HG03439 (cell line): ENCODE measurements at regions not wholly inside any gene's neighbourhood (a gene's known extent, or its start where the extent isn't known, plus 50 kb on each side); places are given as distances from the start of the nearest gene placed in this dataset.
"Not testable (repeated sequence)": the region's sequence is repeated elsewhere in the genome, so short reads cannot be mapped to it uniquely, and the experiment has no call there.

Experiments used
- ATAC-seq: cut with Tn5 transposase; IDR thresholded peaks from one replicate; pipeline ENCODE4 v1.9.1; 2021; ENCODE audit warnings: mild to moderate bottlenecking, moderate library complexity; ENCODE audit not compliant: unreplicated experiment

DNA sequence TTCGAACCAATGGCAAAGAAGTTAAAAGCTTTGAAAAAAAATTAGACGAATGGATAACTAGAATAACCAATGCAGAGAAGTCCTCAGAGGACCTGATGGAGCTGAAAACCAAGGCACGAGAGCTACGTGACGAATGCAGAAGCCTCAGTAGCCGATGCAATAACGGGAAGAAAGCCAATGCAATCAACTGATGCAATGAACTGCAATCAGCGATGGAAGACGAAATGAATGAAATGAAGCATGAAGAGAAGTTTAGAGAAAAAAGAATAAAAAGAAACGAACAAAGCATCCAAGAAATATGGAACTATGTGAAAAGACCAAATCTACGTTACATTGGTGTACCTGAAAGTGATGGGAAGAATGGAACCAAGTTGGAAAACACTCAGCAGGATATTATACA, 52.6 kb upstream of the MRPS30 start:
- ATAC-seq = not testable (repeated sequence)

- ATAC-seq = no peak
Observed at GRCh38 chr5:44747396-44747795, 61.4 kb upstream of the MRPS30 start.

- ATAC-seq = no peak
Observed at GRCh38 chr5:44740660-44741059, 68.1 kb upstream of the MRPS30 start.

GRCh38 chr5:44729536-44729935, 79.2 kb upstream of the MRPS30 start:
- ATAC-seq = no peak

GRCh38 chr5:44727100-44727499, 81.6 kb upstream of the MRPS30 start:
- ATAC-seq = no peak

DNA sequence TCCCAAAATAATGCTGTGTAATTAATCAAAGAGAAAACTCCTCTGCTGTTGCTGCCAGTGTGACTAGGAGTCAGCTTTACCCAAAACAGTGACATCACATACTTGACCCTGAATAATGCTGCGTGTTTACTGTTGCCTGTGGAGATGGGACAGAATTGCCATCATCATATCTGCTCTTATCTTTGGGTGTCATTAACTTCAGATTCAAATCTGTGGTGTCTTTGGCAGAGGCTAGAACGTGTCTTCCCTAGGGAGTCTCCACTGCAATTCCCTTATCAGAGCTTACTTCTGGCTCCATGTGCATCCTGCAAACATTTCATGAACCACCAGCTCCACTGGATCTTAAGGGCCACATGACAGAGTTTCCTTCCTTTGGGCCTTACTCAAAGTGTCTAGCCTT, 88.9 kb upstream of the MRPS30 start:
- ATAC-seq = no peak

- ATAC-seq = no peak
Observed at GRCh38 chr5:44714871-44715561, 93.7 kb upstream of the MRPS30 start.

- ATAC-seq = no peak
Observed at GRCh38 chr5:44713446-44713845, 95.3 kb upstream of the MRPS30 start.

DNA sequence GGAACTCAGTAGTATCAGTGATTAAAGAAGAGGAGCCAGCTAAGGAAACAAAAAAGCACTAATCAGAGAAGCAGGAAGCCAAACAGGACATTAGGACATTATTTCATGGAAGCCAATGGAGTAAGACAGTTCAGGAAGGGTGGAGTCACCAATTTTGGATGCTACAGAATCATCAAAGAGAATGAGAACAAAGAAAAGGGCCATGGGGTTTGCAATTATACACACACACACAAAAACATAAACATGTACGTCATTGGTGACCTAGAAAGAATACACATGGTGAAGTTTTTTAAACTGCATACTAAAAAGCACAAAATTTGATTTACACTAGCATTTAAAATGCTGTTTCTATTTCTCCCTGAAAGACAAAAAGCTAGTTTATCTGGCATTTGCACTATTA, 96.8 kb upstream of the MRPS30 start:
- no peak for ATAC-seq

DNA sequence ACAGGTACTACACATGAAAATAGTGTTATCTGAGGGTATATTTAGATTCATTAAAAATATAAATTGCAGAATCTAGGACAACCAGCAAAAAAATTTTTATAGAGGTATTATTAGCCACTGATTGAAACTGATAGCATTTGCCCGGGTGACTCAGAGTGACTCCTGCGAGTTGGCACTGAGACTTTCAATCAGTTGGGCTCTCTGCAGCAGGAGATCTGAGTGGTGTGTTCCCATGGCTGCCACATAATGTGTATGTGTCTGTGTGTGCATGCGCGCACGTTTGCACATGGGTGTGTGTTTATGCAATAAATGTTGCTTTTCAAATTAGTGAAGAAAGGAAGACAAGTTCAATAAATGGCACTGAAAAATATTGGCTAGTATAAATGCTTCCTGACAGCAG, 100.1 kb upstream of the MRPS30 start:
- no peak for ATAC-seq

DNA sequence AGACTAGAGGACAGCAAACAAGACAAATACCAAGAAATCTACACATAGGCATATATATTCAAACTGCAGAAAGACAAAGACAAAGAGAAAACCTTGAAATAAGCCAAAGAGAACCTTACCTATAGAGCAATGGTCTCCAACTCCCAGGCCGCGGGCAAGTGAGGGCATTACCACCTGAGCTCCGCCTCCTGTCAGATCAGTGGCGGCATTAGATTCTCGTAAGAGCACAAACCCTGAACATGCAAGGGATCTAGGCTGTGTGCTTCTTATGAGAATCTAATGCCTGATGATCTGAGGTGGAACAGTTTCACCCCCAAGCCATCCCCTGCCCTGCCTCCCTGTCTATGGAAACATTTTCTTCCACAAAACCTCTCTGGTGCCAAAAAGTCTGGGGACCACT, 101.0 kb upstream of the MRPS30 start:
- no peak for ATAC-seq

- ATAC-seq = no peak
Observed at GRCh38 chr5:44697025-44697424, 111.7 kb upstream of the MRPS30 start.

- no peak for ATAC-seq
Observed at GRCh38 chr5:44695259-44695658, 113.5 kb upstream of the MRPS30 start.

DNA sequence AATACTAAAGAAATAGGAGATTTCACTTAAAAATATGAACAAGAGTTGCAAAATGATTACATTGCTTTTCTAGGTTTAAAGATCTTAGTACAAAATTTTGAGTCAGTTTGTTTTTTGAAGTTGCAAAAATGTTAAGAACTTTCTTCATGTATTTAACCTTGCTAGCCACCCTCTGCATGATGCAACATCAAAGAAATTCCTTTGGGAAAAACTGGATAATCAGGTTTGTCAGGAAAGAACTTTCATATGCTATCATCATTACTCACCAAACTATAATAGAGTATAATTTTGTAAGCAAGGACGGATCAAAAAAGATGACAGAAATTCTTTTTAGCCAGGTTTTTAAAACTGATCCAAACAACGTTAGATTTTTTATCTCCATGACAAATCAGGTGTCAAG, 116.9 kb upstream of the MRPS30 start:
- ATAC-seq = no peak

GRCh38 chr5:44681906-44682305, 126.8 kb upstream of the MRPS30 start:
- ATAC-seq = no peak

DNA sequence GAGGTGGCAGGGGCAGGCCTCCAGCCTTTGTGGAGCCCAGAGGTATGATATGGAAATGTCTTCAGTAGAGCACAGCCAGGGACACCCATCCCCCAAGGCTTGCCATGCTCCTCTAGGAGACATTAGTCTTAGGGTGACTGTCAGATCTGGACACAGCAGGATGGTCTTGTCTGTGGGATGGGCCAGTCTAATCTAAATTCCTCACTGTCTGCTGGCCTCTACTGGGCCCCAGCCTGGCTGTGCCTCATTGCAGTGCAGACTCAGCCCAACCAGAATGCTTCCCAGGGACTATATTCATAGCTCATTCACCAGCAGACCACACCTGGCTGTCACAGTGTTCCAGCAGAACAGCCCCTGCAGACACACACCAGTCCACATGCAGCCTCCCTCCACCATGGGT, 129.5 kb upstream of the MRPS30 start:
- no peak for ATAC-seq

GRCh38 chr5:44675296-44675695, 133.5 kb upstream of the MRPS30 start:
- ATAC-seq = no peak

- no peak for ATAC-seq
Observed at GRCh38 chr5:44674461-44674860, 134.3 kb upstream of the MRPS30 start.

GRCh38 chr5:44668471-44668870, 140.3 kb upstream of the MRPS30 start:
- ATAC-seq = not testable (repeated sequence)

DNA sequence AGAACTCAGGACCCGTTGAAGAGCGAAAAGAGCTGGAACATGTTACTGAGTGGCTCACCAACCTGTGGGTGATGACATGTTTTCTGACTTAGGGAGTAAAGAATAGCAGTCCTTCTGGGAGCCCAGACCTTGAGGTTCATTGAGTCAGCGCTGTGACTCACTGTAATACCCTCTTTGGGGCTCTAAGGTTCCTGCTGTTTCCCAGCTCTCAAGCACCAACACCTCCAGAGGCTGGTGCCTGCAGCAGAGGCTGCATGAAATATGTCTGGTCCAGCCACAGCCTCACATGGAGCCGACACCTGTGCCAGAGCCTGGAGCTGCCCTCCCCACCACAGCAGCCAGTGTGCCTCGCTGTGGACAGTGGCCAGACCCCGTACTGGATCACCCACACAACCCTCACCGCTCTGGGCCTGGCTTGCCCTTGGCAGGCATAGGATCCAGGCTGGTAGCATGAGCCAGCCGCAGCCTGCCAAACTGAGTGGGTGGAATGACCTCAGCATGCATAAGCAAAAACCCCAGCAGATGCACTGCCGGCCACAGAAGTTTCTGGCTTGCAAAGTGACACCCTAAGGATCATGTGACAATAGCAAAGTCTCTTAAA, 143.5 kb upstream of the MRPS30 start:
- ATAC-seq = peak; percentile 61

- no peak for ATAC-seq
Observed at GRCh38 chr5:44664711-44665100, 144.0 kb upstream of the MRPS30 start.

DNA sequence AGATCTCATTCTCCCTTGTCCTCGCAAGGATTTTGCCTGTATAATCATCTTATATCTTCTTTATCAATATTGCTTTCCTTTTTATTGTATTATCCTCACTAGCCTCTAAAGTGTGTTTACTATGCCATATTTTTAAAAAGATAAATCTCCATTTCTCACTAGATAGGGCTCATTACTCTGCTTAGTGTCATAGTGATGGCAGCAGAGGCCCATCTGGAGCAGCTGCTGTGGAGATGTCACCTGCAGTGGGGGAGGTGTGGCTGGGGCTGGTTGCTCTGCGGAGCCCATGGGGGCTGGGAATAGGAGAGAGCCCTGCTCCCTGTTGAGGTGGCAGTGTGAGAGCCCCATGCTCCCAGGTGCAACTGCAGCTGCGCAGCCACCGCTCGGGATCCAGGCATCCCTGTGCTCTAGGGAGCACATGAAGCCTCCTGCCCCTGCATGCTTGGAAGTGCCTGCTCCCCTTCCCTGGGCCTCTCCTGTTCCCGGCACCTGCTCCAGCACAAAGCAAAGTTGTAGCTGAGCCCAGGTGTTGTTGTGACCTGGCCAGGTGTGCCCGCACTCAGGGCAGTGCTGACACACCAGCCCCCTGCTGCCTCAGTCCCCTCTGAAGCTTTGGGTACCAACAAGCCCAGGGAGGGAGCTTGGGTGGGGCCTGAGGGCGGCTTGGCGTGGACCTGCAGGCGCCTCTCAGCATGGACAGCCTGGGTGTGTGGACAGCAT, 144.6 kb upstream of the MRPS30 start:
- ATAC-seq = no peak
